ENCODE measurements at regions not wholly inside any gene's neighbourhood (a gene's known extent, or its start where the extent isn't known, plus 50 kb on each side); places are given as distances from the start of the nearest gene placed in this dataset.

- TF ChIP-seq CTCF (IDR thresholded peaks at IDR 0.05) = no peak
- no peak for TF ChIP-seq TCF7L2 (IDR thresholded peaks at IDR 0.05; ENCODE audit: low read depth, low read length)
Measured at GRCh38 chr14:84544486-84545131, 985.3 kb upstream of the FLRT2 start.
